ENCODE measurements at regions not wholly inside any gene's neighbourhood (a gene's known extent, or its start where the extent isn't known, plus 50 kb on each side); places are given as distances from the start of the nearest gene placed in this dataset.

- no peak for TF ChIP-seq POLR2AphosphoS5 (IDR thresholded peaks at IDR 0.05; ENCODE audit: low read depth, low read length)
- no peak for TF ChIP-seq ZFX (IDR thresholded peaks at IDR 0.05)
- no peak for TF ChIP-seq JUND (IDR thresholded peaks at IDR 0.05)
- TF ChIP-seq RAD21 (IDR thresholded peaks at IDR 0.05; ENCODE audit: low read depth) = no peak
- TF ChIP-seq SIN3A (IDR thresholded peaks at IDR 0.05; ENCODE audit: low read depth) = no peak
- TF ChIP-seq ZBTB33 (IDR thresholded peaks at IDR 0.05; ENCODE audit: extremely low read depth, insufficient replicate concordance, low read length) = no peak
- TF ChIP-seq EGR1 (IDR thresholded peaks at IDR 0.05; ENCODE audit: low read depth) = no peak
- TF ChIP-seq CEBPB (IDR thresholded peaks at IDR 0.05; ENCODE audit: low read depth) = no peak
- no peak for TF ChIP-seq ZNF274 (IDR thresholded peaks at IDR 0.05; ENCODE audit: low read depth, low read length)
- TF ChIP-seq MAX (IDR thresholded peaks at IDR 0.05) = no peak
- TF ChIP-seq TCF7L2 (IDR thresholded peaks at IDR 0.05; ENCODE audit: borderline replicate concordance, extremely low read depth, insufficient read depth, insufficient read length) = no peak
Observed at GRCh38 chr3:127427666-127428065, 139.8 kb upstream of the PRR20G start (continued).

- Histone ChIP-seq H3K9me2 (ENCODE audit: insufficient read depth) (no peaks in the 10 kb centered on the region), H3K27me3 (ENCODE audit: insufficient read depth, low read length) (peaks cover 4% of the 10 kb centered on the region; the same call in 1 of the 2 replicates), H3K4me2 (ENCODE audit: low read length) (no peak overlapping the region), H3K9me3 (ENCODE audit: control insufficient read depth in 1 of 2, insufficient read depth in 1 of 2, low read depth in 1 of 2, low read length in 2 of 2) (no peaks in the 10 kb centered on the region), H3K4me1 (ENCODE audit: control insufficient read depth in 1 of 2, insufficient read depth in 2 of 2, low read length in 2 of 2) (peaks cover 0 to 5% of the 10 kb centered on the region in 2 experiments; a peak in 2 of 4 replicates), H3K27ac (ENCODE audit: low read depth, low read length) (no peak overlapping the region), H3K9ac (ENCODE audit: low read length) (no peak overlapping the region), H3K4me3 (replicated peaks in 1 of 2; ENCODE audit: low read depth in 1 of 2, low read length in 2 of 2) (no peak overlapping the region), H3K36me3 (ENCODE audit: control insufficient read depth in 1 of 2, insufficient read depth in 2 of 2, low read length in 2 of 2) (no peaks in the 10 kb centered on the region), H3K79me2 (ENCODE audit: insufficient read depth, low read length) (no peaks in the 10 kb centered on the region), H4K20me1 (ENCODE audit: insufficient read depth) (no peaks in the 10 kb centered on the region), H2AFZ (ENCODE audit: low read depth, low read length, poor library complexity, severe bottlenecking) (no peak overlapping the region)
- intact Hi-C loops (cut with micrococcal nuclease) = no loop called here
- DNase-seq (ENCODE audit: low read depth, low spot score) = no peak
- ChIA-PET CTCF (no interaction called here), RAD21 (ENCODE audit: low non-redundant PET in 1 of 2, low total read pairs in 2 of 2, uncharacterized antibody in 2 of 2, unreplicated experiment in 2 of 2) (no interaction called here), POLR2A (no interaction called here)
- no TSS peak for BruUV-seq (replicated peaks)
- ATAC-seq = no peak
- TF ChIP-seq SP1 (IDR thresholded peaks at IDR 0.05; ENCODE audit: low read depth) = no peak
- no peak for TF ChIP-seq MAX (IDR thresholded peaks at IDR 0.05)
- no peak for TF ChIP-seq CTCF (IDR thresholded peaks at IDR 0.05 in 2 of 3, conservative IDR thresholded peaks at IDR 0.05 in 1 of 3; ENCODE audit: borderline replicate concordance in 1 of 3, insufficient read depth in 1 of 3, low read depth in 2 of 3, low read length in 2 of 3)
- TF ChIP-seq EZH2 (IDR thresholded peaks at IDR 0.05) = no peak
- no peak for TF ChIP-seq FOSL1 (IDR thresholded peaks at IDR 0.05; ENCODE audit: low read depth)
- no peak for TF ChIP-seq EZH2phosphoT487 (IDR thresholded peaks at IDR 0.05; ENCODE audit: borderline replicate concordance)
- TF ChIP-seq ATF3 (IDR thresholded peaks at IDR 0.05) = no peak
- TF ChIP-seq RAD21 (IDR thresholded peaks at IDR 0.05; ENCODE audit: low read depth) = no peak
- no peak for TF ChIP-seq TCF7L2 (IDR thresholded peaks at IDR 0.05; ENCODE audit: borderline replicate concordance, extremely low read depth, insufficient read depth, insufficient read length)
- no peak for TF ChIP-seq POLR2A (IDR thresholded peaks at IDR 0.05; ENCODE audit: borderline replicate concordance, extremely low read depth, insufficient read depth, insufficient read length)
- no peak for TF ChIP-seq SRF (IDR thresholded peaks at IDR 0.05; ENCODE audit: low read depth)
- no peak for TF ChIP-seq CEBPB (IDR thresholded peaks at IDR 0.05; ENCODE audit: low read depth)
- TF ChIP-seq SIN3A (IDR thresholded peaks at IDR 0.05; ENCODE audit: low read depth) = no peak
- TF ChIP-seq CBX3 (IDR thresholded peaks at IDR 0.05; ENCODE audit: low read depth) = no peak
- no peak for TF ChIP-seq ZBTB33 (IDR thresholded peaks at IDR 0.05; ENCODE audit: extremely low read depth, insufficient replicate concordance, low read length)
- no peak for TF ChIP-seq ZFX (IDR thresholded peaks at IDR 0.05)
Observed at GRCh38 chr3:127427156-127427555, 139.3 kb upstream of the PRR20G start.

All from HCT116 (cell line).